ENCODE measurements at regions not wholly inside any gene's neighbourhood (a gene's known extent, or its start where the extent isn't known, plus 50 kb on each side); places are given as distances from the start of the nearest gene placed in this dataset.

GRCh38 chr6:79804732-79805131 is 142.6 kb downstream of the ELOVL4 start:
- Histone ChIP-seq H3K4me1 (ENCODE audit: control insufficient read depth, insufficient read depth, low read length) (no peaks in the 10 kb centered on the region), H3K9ac (ENCODE audit: low read length) (no peak overlapping the region), H3K9me3 (ENCODE audit: control insufficient read depth, low read length) (no peaks in the 10 kb centered on the region), H3K4me3 (ENCODE audit: low read length) (no peak overlapping the region), H3K27me3 (ENCODE audit: control insufficient read depth, insufficient read depth, low read length) (no peaks in the 10 kb centered on the region), H3K36me3 (ENCODE audit: control insufficient read depth, insufficient read depth, low read length) (no peaks in the 10 kb centered on the region)

GRCh38 chr6:79803917-79804316 is 143.4 kb downstream of the ELOVL4 start:
- H3K9me3 ChIP-seq (ENCODE audit: control insufficient read depth, low read length) = no peaks in the 10 kb centered on the region
- no peaks in the 10 kb centered on the region for H3K36me3 ChIP-seq (ENCODE audit: control insufficient read depth, insufficient read depth, low read length)
- H3K4me1 ChIP-seq (ENCODE audit: control insufficient read depth, insufficient read depth, low read length) = no peaks in the 10 kb centered on the region

GRCh38 chr6:79802657-79803300 is 144.6 kb downstream of the ELOVL4 start:
- no peak overlapping the region for H3K4me3 ChIP-seq (ENCODE audit: low read length)
- no peaks in the 10 kb centered on the region for H3K4me1 ChIP-seq (ENCODE audit: control insufficient read depth, insufficient read depth, low read length)
- no peaks in the 10 kb centered on the region for H3K36me3 ChIP-seq (ENCODE audit: control insufficient read depth, insufficient read depth, low read length)
- no peak overlapping the region for H3K9ac ChIP-seq (ENCODE audit: low read length)
- H3K27me3 ChIP-seq (ENCODE audit: control insufficient read depth, insufficient read depth, low read length) = no peaks in the 10 kb centered on the region
- no peaks in the 10 kb centered on the region for H3K9me3 ChIP-seq (ENCODE audit: control insufficient read depth, low read length)

More at GRCh38 chr6:79803917-79804316, 143.4 kb downstream of the ELOVL4 start:
- H3K4me3 ChIP-seq (ENCODE audit: low read length) = no peak overlapping the region
- H3K9ac ChIP-seq (ENCODE audit: low read length) = no peak overlapping the region
- H3K27me3 ChIP-seq (ENCODE audit: control insufficient read depth, insufficient read depth, low read length) = no peaks in the 10 kb centered on the region

GRCh38 chr6:79801362-79801761 is 146.0 kb downstream of the ELOVL4 start:
- no peaks in the 10 kb centered on the region for H3K4me1 ChIP-seq (ENCODE audit: control insufficient read depth, insufficient read depth, low read length)
- H3K36me3 ChIP-seq (ENCODE audit: control insufficient read depth, insufficient read depth, low read length) = no peaks in the 10 kb centered on the region
- no peak overlapping the region for H3K9ac ChIP-seq (ENCODE audit: low read length)

GRCh38 chr6:79798841-79799240 is 148.5 kb downstream of the ELOVL4 start:
- Histone ChIP-seq H3K9ac (ENCODE audit: low read length) (no peak overlapping the region), H3K36me3 (ENCODE audit: control insufficient read depth, insufficient read depth, low read length) (no peaks in the 10 kb centered on the region), H3K9me3 (ENCODE audit: control insufficient read depth, low read length) (no peaks in the 10 kb centered on the region), H3K4me3 (ENCODE audit: low read length) (no peak overlapping the region), H3K27me3 (ENCODE audit: control insufficient read depth, insufficient read depth, low read length) (no peaks in the 10 kb centered on the region), H3K4me1 (ENCODE audit: control insufficient read depth, insufficient read depth, low read length) (no peaks in the 10 kb centered on the region)

More at GRCh38 chr6:79801362-79801761, 146.0 kb downstream of the ELOVL4 start:
- Histone ChIP-seq H3K27me3 (ENCODE audit: control insufficient read depth, insufficient read depth, low read length) (no peaks in the 10 kb centered on the region), H3K9me3 (ENCODE audit: control insufficient read depth, low read length) (no peaks in the 10 kb centered on the region), H3K4me3 (ENCODE audit: low read length) (no peak overlapping the region)

- Histone ChIP-seq H3K27me3 (ENCODE audit: control insufficient read depth, insufficient read depth, low read length) (no peaks in the 10 kb centered on the region), H3K9ac (ENCODE audit: low read length) (no peak overlapping the region), H3K9me3 (ENCODE audit: control insufficient read depth, low read length) (no peaks in the 10 kb centered on the region), H3K36me3 (ENCODE audit: control insufficient read depth, insufficient read depth, low read length) (no peaks in the 10 kb centered on the region), H3K4me3 (ENCODE audit: low read length) (no peak overlapping the region), H3K4me1 (ENCODE audit: control insufficient read depth, insufficient read depth, low read length) (no peaks in the 10 kb centered on the region)
Measured at GRCh38 chr6:79797912-79798311, 149.4 kb downstream of the ELOVL4 start.

- Histone ChIP-seq H3K4me3 (ENCODE audit: low read length) (no peak overlapping the region), H3K27me3 (ENCODE audit: control insufficient read depth, insufficient read depth, low read length) (no peaks in the 10 kb centered on the region)
Measured at GRCh38 chr6:79797163-79797764, 150.1 kb downstream of the ELOVL4 start.

GRCh38 chr6:79796197-79796596 is 151.2 kb downstream of the ELOVL4 start:
- H3K27me3 ChIP-seq (ENCODE audit: control insufficient read depth, insufficient read depth, low read length) = no peaks in the 10 kb centered on the region
- no peaks in the 10 kb centered on the region for H3K4me1 ChIP-seq (ENCODE audit: control insufficient read depth, insufficient read depth, low read length)
- no peak overlapping the region for H3K4me3 ChIP-seq (ENCODE audit: low read length)
- H3K9me3 ChIP-seq (ENCODE audit: control insufficient read depth, low read length) = no peaks in the 10 kb centered on the region
- no peaks in the 10 kb centered on the region for H3K36me3 ChIP-seq (ENCODE audit: control insufficient read depth, insufficient read depth, low read length)
- no peak overlapping the region for H3K9ac ChIP-seq (ENCODE audit: low read length)

More at GRCh38 chr6:79797163-79797764, 150.1 kb downstream of the ELOVL4 start:
- Histone ChIP-seq H3K4me1 (ENCODE audit: control insufficient read depth, insufficient read depth, low read length) (no peaks in the 10 kb centered on the region), H3K9ac (ENCODE audit: low read length) (no peak overlapping the region), H3K9me3 (ENCODE audit: control insufficient read depth, low read length) (no peaks in the 10 kb centered on the region), H3K36me3 (ENCODE audit: control insufficient read depth, insufficient read depth, low read length) (no peaks in the 10 kb centered on the region)

- H3K36me3 ChIP-seq (ENCODE audit: control insufficient read depth, insufficient read depth, low read length) = no peaks in the 10 kb centered on the region
- no peaks in the 10 kb centered on the region for H3K9me3 ChIP-seq (ENCODE audit: control insufficient read depth, low read length)
- H3K4me1 ChIP-seq (ENCODE audit: control insufficient read depth, insufficient read depth, low read length) = no peaks in the 10 kb centered on the region
- H3K27me3 ChIP-seq (ENCODE audit: control insufficient read depth, insufficient read depth, low read length) = no peaks in the 10 kb centered on the region
- H3K9ac ChIP-seq (ENCODE audit: low read length) = no peak overlapping the region
- no peak overlapping the region for H3K4me3 ChIP-seq (ENCODE audit: low read length)
Measured at GRCh38 chr6:79789896-79790295, 157.5 kb downstream of the ELOVL4 start.

GRCh38 chr6:79788756-79789155 is 157.6 kb downstream of the SH3BGRL2 start:
- no peaks in the 10 kb centered on the region for H3K36me3 ChIP-seq (ENCODE audit: control insufficient read depth, insufficient read depth, low read length)
- no peaks in the 10 kb centered on the region for H3K4me1 ChIP-seq (ENCODE audit: control insufficient read depth, insufficient read depth, low read length)
- no peak overlapping the region for H3K9ac ChIP-seq (ENCODE audit: low read length)
- H3K9me3 ChIP-seq (ENCODE audit: control insufficient read depth, low read length) = no peaks in the 10 kb centered on the region
- no peak overlapping the region for H3K4me3 ChIP-seq (ENCODE audit: low read length)
- no peaks in the 10 kb centered on the region for H3K27me3 ChIP-seq (ENCODE audit: control insufficient read depth, insufficient read depth, low read length)

GRCh38 chr6:79787626-79788025 is 156.5 kb downstream of the SH3BGRL2 start:
- Histone ChIP-seq H3K4me1 (ENCODE audit: control insufficient read depth, insufficient read depth, low read length) (no peaks in the 10 kb centered on the region), H3K36me3 (ENCODE audit: control insufficient read depth, insufficient read depth, low read length) (no peaks in the 10 kb centered on the region), H3K4me3 (ENCODE audit: low read length) (no peak overlapping the region), H3K9me3 (ENCODE audit: control insufficient read depth, low read length) (no peaks in the 10 kb centered on the region), H3K27me3 (ENCODE audit: control insufficient read depth, insufficient read depth, low read length) (no peaks in the 10 kb centered on the region), H3K9ac (ENCODE audit: low read length) (no peak overlapping the region)

GRCh38 chr6:79784395-79784753 is 153.2 kb downstream of the SH3BGRL2 start:
- Histone ChIP-seq H3K9ac (ENCODE audit: low read length) (no peak overlapping the region), H3K4me1 (ENCODE audit: control insufficient read depth, insufficient read depth, low read length) (no peaks in the 10 kb centered on the region), H3K27me3 (ENCODE audit: control insufficient read depth, insufficient read depth, low read length) (no peaks in the 10 kb centered on the region), H3K9me3 (ENCODE audit: control insufficient read depth, low read length) (no peaks in the 10 kb centered on the region), H3K36me3 (ENCODE audit: control insufficient read depth, insufficient read depth, low read length) (no peaks in the 10 kb centered on the region), H3K4me3 (ENCODE audit: low read length) (no peak overlapping the region)

Measured in mucosa of stomach (tissue), 1 donor.